Liver (tissue), 8 donors: ENCODE measurements at regions not wholly inside any gene's neighbourhood (a gene's known extent, or its start where the extent isn't known, plus 50 kb on each side); places are given as distances from the start of the nearest gene placed in this dataset.

Experiments used
- DNase-seq: peaks from one replicate; pipeline ENCODE4 v3.0.0-alpha.2; 2017; ENCODE audit warnings: low spot score
- H3K27ac ChIP-seq, 2 donors: one replicate each; pipeline ENCODE4 v1.7.0; 2013; ENCODE audit warnings: inconsistent platforms in 2 of 2, low read length in 2 of 2, control low read depth in 1 of 2, low read depth in 1 of 2, mild to moderate bottlenecking in 1 of 2
- H3K27me3 ChIP-seq, 4 donors: one replicate each; pipeline versions ENCODE4 v1.6.1 to v1.7.0; 2013; ENCODE audit warnings: low read length in 3 of 4, inconsistent platforms in 1 of 4, mild to moderate bottlenecking in 1 of 4, moderate library complexity in 1 of 4; ENCODE audit not compliant: control insufficient read depth in 4 of 4, insufficient read depth in 4 of 4
- H3K36me3 ChIP-seq, 4 donors: one replicate each; pipeline versions ENCODE4 v1.6.1 to v1.7.0; 2013; ENCODE audit warnings: low read length in 3 of 4, mild to moderate bottlenecking in 3 of 4, low read depth in 1 of 4, moderate library complexity in 1 of 4; ENCODE audit not compliant: control insufficient read depth in 4 of 4, insufficient read depth in 3 of 4
- H3K4me1 ChIP-seq, 4 donors: one replicate each; pipeline versions ENCODE4 v1.6.1 to v1.7.0; 2013; ENCODE audit warnings: low read length in 3 of 4, mild to moderate bottlenecking in 3 of 4, moderate library complexity in 1 of 4; ENCODE audit not compliant: control insufficient read depth in 4 of 4, insufficient read depth in 4 of 4
- H3K4me3 ChIP-seq, 3 donors: one replicate each; pipeline versions ENCODE4 v1.6.1 to v1.7.0; 2013; ENCODE audit warnings: low read length in 3 of 3, control low read depth in 1 of 3, low read depth in 1 of 3, mild to moderate bottlenecking in 1 of 3
- H3K9ac ChIP-seq, 2 donors: one replicate each; pipeline ENCODE4 v1.7.0; 2013; ENCODE audit warnings: low read length in 2 of 2, mild to moderate bottlenecking in 2 of 2, moderate library complexity in 2 of 2, control low read depth in 1 of 2, low read depth in 1 of 2
- H3K9me3 ChIP-seq, 4 donors: one replicate each; pipeline versions ENCODE4 v1.6.1 to v1.7.0; 2013; ENCODE audit warnings: low read length in 3 of 4; ENCODE audit not compliant: control insufficient read depth in 4 of 4
- ATF3 ChIP-seq: IDR thresholded peaks from 2 replicates; pipeline ENCODE4 v1.6.1; 2016; ENCODE audit warnings: antibody characterized with exemption
- EGR1 ChIP-seq, 2 donors: IDR thresholded peaks; 2 replicates each; pipeline ENCODE4 v1.6.1; 2016 to 2018; ENCODE audit warnings: antibody characterized with exemption in 2 of 2, low read depth in 2 of 2
- FOXA1 ChIP-seq: IDR thresholded peaks from 2 replicates; pipeline ENCODE4 v1.6.1; 2016; ENCODE audit warnings: antibody characterized with exemption
- FOXA2 ChIP-seq: IDR thresholded peaks from 2 replicates; pipeline ENCODE4 v1.6.1; 2016; ENCODE audit warnings: antibody characterized with exemption
- GABPA ChIP-seq, 2 donors: IDR thresholded peaks in 1 of 2; conservative IDR thresholded peaks in 1 of 2; 2 replicates each; pipeline ENCODE4 v1.6.1; 2016; ENCODE audit warnings: antibody characterized with exemption in 2 of 2, mild to moderate bottlenecking in 1 of 2, moderate library complexity in 1 of 2
- HNF4A ChIP-seq, 2 donors: conservative IDR thresholded peaks; 2 replicates each; pipeline ENCODE4 v1.6.1; 2016; ENCODE audit warnings: antibody characterized with exemption in 2 of 2, mild to moderate bottlenecking in 2 of 2
- HNF4G ChIP-seq: IDR thresholded peaks from 2 replicates; pipeline ENCODE4 v1.6.1; 2016; ENCODE audit warnings: antibody characterized with exemption
- JUND ChIP-seq, 2 donors: IDR thresholded peaks; 2 replicates each; pipeline ENCODE4 v1.6.1; 2016; ENCODE audit warnings: antibody characterized with exemption in 2 of 2
- NR2F2 ChIP-seq: IDR thresholded peaks from 2 replicates; pipeline ENCODE4 v1.6.1; 2016; ENCODE audit warnings: antibody characterized with exemption
- RAD21 ChIP-seq, 2 donors: IDR thresholded peaks; 2 replicates each; pipeline ENCODE4 v1.6.1; 2016; ENCODE audit warnings: antibody characterized with exemption in 2 of 2, mild to moderate bottlenecking in 2 of 2
- RXRA ChIP-seq, 2 donors: IDR thresholded peaks; 2 replicates each; pipeline ENCODE4 v1.6.1; 2017 to 2018; ENCODE audit warnings: antibody characterized with exemption in 2 of 2, mild to moderate bottlenecking in 1 of 2
- SP1 ChIP-seq: IDR thresholded peaks from 2 replicates; pipeline ENCODE4 v1.6.1; 2018; ENCODE audit warnings: antibody characterized with exemption, mild to moderate bottlenecking
- TAF1 ChIP-seq: conservative IDR thresholded peaks from 2 replicates; pipeline ENCODE4 v1.6.1; 2016; ENCODE audit warnings: antibody characterized with exemption, mild to moderate bottlenecking
- YY1 ChIP-seq: IDR thresholded peaks from 2 replicates; pipeline ENCODE4 v1.6.1; 2016; ENCODE audit warnings: antibody characterized with exemption, mild to moderate bottlenecking
- WGBS: extraction: QIAGEN DNeasy Blood & Tissue Kit; methylation state at CpG from one replicate; pipeline ENCODE4 v1.1.7; 2013; 5-methylcytosine and 5-hydroxymethylcytosine counted together
- TF ChIP-seq, protein P1 (sequence below): IDR thresholded peaks from 2 replicates; pipeline ENCODE4 v1.6.1; 2016; ENCODE audit warnings: antibody characterized with exemption, mild to moderate bottlenecking
- TF ChIP-seq, protein P2 (sequence below): IDR thresholded peaks from 2 replicates; pipeline ENCODE4 v1.6.1; 2016; ENCODE audit warnings: antibody characterized with exemption
- TF ChIP-seq, protein P3 (sequence below): IDR thresholded peaks from 2 replicates; pipeline ENCODE4 v1.6.1; 2016; ENCODE audit warnings: antibody characterized with exemption
- TF ChIP-seq, protein P4 (sequence below): fragments of 150-350 bp; IDR thresholded peaks from 2 replicates; pipeline ENCODE4 v1.5.1; 2017; ENCODE audit warnings: improper control_type of control experiment, low read depth, low read length; ENCODE audit not compliant: missing input control
- donor health status: healthy.
- donor health status: healthy.
- donor health status: healthy.
- donor health status: healthy.
- donor health status: healthy.

DNA sequence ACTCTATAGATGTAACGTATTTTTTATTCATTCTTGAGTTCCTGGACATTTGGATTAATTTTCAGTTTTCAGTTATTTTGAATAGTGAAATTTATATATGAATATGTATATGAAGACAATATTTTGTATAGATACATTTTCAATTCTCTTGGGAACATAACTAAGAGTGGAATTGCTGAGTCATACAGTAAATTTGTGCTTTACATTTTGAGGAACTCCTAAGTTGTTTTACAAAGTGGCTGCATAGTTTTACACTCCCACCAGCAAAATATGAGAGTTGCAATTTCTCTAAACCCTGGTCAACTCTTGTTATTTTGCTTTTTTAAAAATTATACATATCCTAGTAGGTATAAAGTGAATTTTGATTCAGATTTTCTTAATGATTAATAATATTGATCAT is 1838.6 kb upstream of the SEL1L start:
- no peak overlapping the region for H3K27ac ChIP-seq
- H3K4me1 ChIP-seq, result no peaks in the 10 kb centered on the region
- H3K27me3 ChIP-seq, result no peaks in the 10 kb centered on the region
- H3K36me3 ChIP-seq, result no peaks in the 10 kb centered on the region
- no peak overlapping the region for H3K9ac ChIP-seq
- no peak for DNase-seq
- no peaks in the 10 kb centered on the region for H3K9me3 ChIP-seq
- no peak for TF ChIP-seq HNF4G
- no peak for TF ChIP-seq FOXA1
- TF ChIP-seq EGR1 (IDR thresholded peaks at IDR 0.05; ENCODE audit: low read depth in 2 of 2), result no peak
- TF ChIP-seq SP1, result no peak
- TF ChIP-seq JUND (IDR thresholded peaks at IDR 0.05), result no peak
- TF ChIP-seq, protein P1, sequence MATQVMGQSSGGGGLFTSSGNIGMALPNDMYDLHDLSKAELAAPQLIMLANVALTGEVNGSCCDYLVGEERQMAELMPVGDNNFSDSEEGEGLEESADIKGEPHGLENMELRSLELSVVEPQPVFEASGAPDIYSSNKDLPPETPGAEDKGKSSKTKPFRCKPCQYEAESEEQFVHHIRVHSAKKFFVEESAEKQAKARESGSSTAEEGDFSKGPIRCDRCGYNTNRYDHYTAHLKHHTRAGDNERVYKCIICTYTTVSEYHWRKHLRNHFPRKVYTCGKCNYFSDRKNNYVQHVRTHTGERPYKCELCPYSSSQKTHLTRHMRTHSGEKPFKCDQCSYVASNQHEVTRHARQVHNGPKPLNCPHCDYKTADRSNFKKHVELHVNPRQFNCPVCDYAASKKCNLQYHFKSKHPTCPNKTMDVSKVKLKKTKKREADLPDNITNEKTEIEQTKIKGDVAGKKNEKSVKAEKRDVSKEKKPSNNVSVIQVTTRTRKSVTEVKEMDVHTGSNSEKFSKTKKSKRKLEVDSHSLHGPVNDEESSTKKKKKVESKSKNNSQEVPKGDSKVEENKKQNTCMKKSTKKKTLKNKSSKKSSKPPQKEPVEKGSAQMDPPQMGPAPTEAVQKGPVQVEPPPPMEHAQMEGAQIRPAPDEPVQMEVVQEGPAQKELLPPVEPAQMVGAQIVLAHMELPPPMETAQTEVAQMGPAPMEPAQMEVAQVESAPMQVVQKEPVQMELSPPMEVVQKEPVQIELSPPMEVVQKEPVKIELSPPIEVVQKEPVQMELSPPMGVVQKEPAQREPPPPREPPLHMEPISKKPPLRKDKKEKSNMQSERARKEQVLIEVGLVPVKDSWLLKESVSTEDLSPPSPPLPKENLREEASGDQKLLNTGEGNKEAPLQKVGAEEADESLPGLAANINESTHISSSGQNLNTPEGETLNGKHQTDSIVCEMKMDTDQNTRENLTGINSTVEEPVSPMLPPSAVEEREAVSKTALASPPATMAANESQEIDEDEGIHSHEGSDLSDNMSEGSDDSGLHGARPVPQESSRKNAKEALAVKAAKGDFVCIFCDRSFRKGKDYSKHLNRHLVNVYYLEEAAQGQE, result no peak
- TF ChIP-seq, protein P2, sequence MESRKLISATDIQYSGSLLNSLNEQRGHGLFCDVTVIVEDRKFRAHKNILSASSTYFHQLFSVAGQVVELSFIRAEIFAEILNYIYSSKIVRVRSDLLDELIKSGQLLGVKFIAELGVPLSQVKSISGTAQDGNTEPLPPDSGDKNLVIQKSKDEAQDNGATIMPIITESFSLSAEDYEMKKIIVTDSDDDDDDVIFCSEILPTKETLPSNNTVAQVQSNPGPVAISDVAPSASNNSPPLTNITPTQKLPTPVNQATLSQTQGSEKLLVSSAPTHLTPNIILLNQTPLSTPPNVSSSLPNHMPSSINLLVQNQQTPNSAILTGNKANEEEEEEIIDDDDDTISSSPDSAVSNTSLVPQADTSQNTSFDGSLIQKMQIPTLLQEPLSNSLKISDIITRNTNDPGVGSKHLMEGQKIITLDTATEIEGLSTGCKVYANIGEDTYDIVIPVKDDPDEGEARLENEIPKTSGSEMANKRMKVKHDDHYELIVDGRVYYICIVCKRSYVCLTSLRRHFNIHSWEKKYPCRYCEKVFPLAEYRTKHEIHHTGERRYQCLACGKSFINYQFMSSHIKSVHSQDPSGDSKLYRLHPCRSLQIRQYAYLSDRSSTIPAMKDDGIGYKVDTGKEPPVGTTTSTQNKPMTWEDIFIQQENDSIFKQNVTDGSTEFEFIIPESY, result no peak
- TF ChIP-seq GABPA (IDR thresholded peaks at IDR 0.05 in 1 of 2, conservative IDR thresholded peaks at IDR 0.05 in 1 of 2), result no peak
- no peak for TF ChIP-seq RXRA (IDR thresholded peaks at IDR 0.05)
- TF ChIP-seq, protein P3, sequence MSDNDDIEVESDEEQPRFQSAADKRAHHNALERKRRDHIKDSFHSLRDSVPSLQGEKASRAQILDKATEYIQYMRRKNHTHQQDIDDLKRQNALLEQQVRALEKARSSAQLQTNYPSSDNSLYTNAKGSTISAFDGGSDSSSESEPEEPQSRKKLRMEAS, result no peak
- no peak for TF ChIP-seq FOXA2
- TF ChIP-seq TAF1, result no peak
- TF ChIP-seq, protein P4, sequence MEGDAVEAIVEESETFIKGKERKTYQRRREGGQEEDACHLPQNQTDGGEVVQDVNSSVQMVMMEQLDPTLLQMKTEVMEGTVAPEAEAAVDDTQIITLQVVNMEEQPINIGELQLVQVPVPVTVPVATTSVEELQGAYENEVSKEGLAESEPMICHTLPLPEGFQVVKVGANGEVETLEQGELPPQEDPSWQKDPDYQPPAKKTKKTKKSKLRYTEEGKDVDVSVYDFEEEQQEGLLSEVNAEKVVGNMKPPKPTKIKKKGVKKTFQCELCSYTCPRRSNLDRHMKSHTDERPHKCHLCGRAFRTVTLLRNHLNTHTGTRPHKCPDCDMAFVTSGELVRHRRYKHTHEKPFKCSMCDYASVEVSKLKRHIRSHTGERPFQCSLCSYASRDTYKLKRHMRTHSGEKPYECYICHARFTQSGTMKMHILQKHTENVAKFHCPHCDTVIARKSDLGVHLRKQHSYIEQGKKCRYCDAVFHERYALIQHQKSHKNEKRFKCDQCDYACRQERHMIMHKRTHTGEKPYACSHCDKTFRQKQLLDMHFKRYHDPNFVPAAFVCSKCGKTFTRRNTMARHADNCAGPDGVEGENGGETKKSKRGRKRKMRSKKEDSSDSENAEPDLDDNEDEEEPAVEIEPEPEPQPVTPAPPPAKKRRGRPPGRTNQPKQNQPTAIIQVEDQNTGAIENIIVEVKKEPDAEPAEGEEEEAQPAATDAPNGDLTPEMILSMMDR, result no peak
- TF ChIP-seq YY1, result no peak
- TF ChIP-seq HNF4A (conservative IDR thresholded peaks at IDR 0.05), result no peak
- TF ChIP-seq ATF3, result no peak
- TF ChIP-seq NR2F2, result no peak
- TF ChIP-seq RAD21 (IDR thresholded peaks at IDR 0.05), result no peak
- 68% methylated on average over 1 of the region's 1 CpG for WGBS
- H3K4me3 ChIP-seq, result no peak overlapping the region

DNA sequence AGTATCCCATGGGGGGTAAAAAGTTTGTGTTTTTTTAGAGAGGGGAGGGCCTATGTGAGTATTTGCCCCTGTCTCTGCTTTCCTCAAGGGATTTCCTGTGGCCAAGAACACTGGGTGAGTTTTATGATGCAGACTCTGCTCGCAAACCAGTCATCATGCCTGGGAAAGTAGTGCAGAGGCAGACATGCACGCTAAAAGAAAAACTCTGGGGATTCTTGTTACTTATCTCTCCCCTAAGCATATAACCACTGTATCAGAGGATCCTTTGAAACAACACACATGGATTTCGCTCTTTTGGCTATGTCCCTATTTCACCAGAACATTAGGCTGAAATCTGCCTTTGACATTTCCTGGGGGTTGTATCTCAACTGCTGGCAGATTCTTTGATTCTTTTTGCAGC is 1845.8 kb upstream of the SEL1L start:
- H3K27ac ChIP-seq, result no peak overlapping the region
- no peak overlapping the region for H3K4me3 ChIP-seq
- H3K36me3 ChIP-seq, result no peaks in the 10 kb centered on the region
- no peak for DNase-seq
- WGBS, result 68% methylated on average over 3 of the region's 3 CpGs
- no peaks in the 10 kb centered on the region for H3K27me3 ChIP-seq
- H3K4me1 ChIP-seq, result no peaks in the 10 kb centered on the region
- H3K9me3 ChIP-seq, result no peaks in the 10 kb centered on the region
- no peak overlapping the region for H3K9ac ChIP-seq
- TF ChIP-seq, protein P1, result no peak
- no peak for TF ChIP-seq HNF4G
- TF ChIP-seq, protein P4, result no peak
- TF ChIP-seq RAD21 (IDR thresholded peaks at IDR 0.05), result no peak
- no peak for TF ChIP-seq EGR1 (IDR thresholded peaks at IDR 0.05; ENCODE audit: low read depth in 2 of 2)
- no peak for TF ChIP-seq NR2F2
- no peak for TF ChIP-seq ATF3
